NCI-H1436 treated with DMSO at 0.1 percent for 48 hours (cell line): ENCODE measurements at regions not wholly inside any gene's neighbourhood (a gene's known extent, or its start where the extent isn't known, plus 50 kb on each side); places are given as distances from the start of the nearest gene placed in this dataset.

Experiments used
- DNase-seq: peaks from one replicate; lab custom pipeline; 2025; lab: John Stamatoyannopoulos, UW

DNA sequence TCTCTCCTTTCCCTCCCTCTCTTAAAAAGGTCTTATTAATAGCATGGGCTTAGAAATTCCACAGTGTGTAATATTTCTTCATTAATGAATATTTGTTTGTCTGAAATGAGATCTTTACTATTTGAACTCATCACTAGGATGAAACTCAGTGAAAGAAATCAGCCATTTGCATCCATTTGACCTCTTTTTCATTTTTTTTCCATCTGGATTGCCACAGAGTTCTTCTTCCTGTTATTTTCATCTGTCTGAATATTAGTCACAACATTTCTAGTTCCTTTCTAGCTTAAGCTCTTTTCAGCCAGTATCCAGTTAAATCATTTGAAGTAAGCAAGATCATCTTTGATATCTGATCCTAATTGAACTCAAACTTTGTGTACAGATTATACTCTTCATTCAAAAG is 69.2 kb upstream of the PLS3 start:
- DNase-seq = no peak

DNA sequence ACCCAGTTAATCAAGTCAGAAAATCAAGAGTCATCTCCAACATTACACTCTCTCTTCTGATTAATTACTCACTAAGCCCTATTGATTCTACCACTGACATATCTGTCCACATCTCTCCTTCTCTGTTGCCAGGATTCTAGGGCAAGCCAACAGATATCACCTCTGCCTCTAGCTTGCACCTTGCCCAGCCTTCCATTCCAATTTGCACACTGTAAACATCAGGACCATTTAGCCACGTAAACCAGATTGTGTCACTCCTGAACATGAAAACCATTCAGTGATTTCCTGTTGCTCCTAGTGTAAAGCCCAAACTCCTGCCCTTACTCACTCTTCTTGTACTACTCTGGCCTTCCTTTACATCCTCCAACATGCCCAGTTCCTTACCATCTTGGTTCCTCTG is 68.0 kb upstream of the PLS3 start:
- DNase-seq = no peak

DNA sequence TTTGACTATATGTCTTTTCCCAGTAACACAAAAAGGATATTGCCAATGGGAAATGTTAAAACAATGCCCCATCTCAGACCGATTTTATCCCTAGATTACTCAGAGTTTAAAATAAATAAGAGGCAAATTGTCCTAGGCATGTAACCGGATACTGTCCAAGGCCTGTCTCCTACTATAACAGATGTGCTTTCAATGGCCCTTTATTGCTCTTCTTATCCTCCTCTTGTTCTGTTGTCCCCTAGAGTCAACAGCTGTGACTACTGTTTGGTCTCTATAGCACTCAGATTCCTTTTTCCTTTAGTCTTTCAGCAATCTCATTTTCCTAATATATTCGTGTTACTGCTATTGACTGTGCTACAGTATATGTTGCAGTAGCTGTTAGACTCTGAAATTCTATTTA is 66.8 kb upstream of the PLS3 start:
- DNase-seq = no peak

DNA sequence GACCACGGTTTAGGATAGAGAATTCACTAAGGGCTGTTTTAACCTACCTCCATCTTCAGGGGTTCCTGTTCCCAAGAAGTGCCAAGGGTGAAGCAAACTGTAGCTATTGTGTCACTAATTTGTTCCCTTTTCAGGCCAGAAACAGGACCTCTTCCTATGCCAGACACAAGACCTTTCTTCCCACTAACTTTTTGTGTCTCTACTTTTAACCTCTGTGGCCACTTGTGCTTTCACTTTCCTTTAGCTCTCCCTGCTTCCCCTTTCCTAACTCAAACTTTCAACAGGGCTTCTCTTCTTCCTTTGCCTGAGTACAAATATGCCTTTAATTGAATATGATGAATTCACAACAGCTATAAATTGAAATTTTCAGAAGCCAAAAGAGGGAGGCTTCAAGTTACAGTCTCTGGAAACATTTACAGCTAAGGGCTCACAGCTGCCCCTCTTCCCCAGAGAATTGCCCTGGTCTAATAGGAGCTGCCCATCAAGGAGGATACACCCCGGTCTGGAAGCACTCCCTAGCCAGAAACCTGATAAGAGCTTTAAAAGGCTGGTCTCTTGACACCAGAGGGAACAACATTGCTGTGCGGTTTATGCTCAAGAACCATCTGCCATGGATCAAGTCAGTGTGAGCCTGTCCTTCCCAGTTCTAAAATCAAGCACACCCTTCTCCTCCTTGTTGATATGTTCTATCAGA is 61.7 kb upstream of the PLS3 start:
- no peak for DNase-seq

- no peak for DNase-seq
Observed at GRCh38 chrX:115503099-115503498, 57.9 kb upstream of the PLS3 start.

GRCh38 chrX:115504167-115504566 is 56.8 kb upstream of the PLS3 start:
- no peak for DNase-seq
